ENCODE measurements at regions not wholly inside any gene's neighbourhood (a gene's known extent, or its start where the extent isn't known, plus 50 kb on each side); places are given as distances from the start of the nearest gene placed in this dataset.

GRCh38 chr10:10178476-10178875, 839.2 kb upstream of the CELF2 start:
- no peaks in the 10 kb centered on the region for H3K4me1 ChIP-seq
- no peaks in the 10 kb centered on the region for H3K36me3 ChIP-seq
- TF ChIP-seq CTCF (IDR thresholded peaks at IDR 0.05; ENCODE audit: low read depth, low read length) = no peak
- DNase-seq = no peak
- no peak overlapping the region for H3K4me3 ChIP-seq (ENCODE audit: low read depth, low read length)
- no peaks in the 10 kb centered on the region for H3K9me3 ChIP-seq
- no peaks in the 10 kb centered on the region for H3K27me3 ChIP-seq

GRCh38 chr10:10193848-10194247, 823.8 kb upstream of the CELF2 start:
- no peaks in the 10 kb centered on the region for H3K36me3 ChIP-seq
- no peaks in the 10 kb centered on the region for H3K9me3 ChIP-seq
- H3K4me3 ChIP-seq (ENCODE audit: low read depth, low read length) = no peak overlapping the region
- no peaks in the 10 kb centered on the region for H3K4me1 ChIP-seq
- DNase-seq = no peak
- no peaks in the 10 kb centered on the region for H3K27me3 ChIP-seq
- no peak for TF ChIP-seq CTCF (IDR thresholded peaks at IDR 0.05; ENCODE audit: low read depth, low read length)

GRCh38 chr10:10196701-10197100, 821.0 kb upstream of the CELF2 start:
- no peak overlapping the region for H3K4me3 ChIP-seq (ENCODE audit: low read depth, low read length)

GRCh38 chr10:10197423-10197822, 820.2 kb upstream of the CELF2 start:
- Histone ChIP-seq H3K36me3 (no peaks in the 10 kb centered on the region), H3K4me1 (no peaks in the 10 kb centered on the region), H3K4me3 (ENCODE audit: low read depth, low read length) (no peak overlapping the region), H3K9me3 (no peaks in the 10 kb centered on the region), H3K27me3 (no peaks in the 10 kb centered on the region)
- no peak for DNase-seq
- no peak for TF ChIP-seq CTCF (IDR thresholded peaks at IDR 0.05; ENCODE audit: low read depth, low read length)

More at GRCh38 chr10:10196701-10197100, 821.0 kb upstream of the CELF2 start:
- no peak for TF ChIP-seq CTCF (IDR thresholded peaks at IDR 0.05; ENCODE audit: low read depth, low read length)
- H3K4me1 ChIP-seq = no peaks in the 10 kb centered on the region
- no peaks in the 10 kb centered on the region for H3K36me3 ChIP-seq
- H3K27me3 ChIP-seq = no peaks in the 10 kb centered on the region
- H3K9me3 ChIP-seq = no peaks in the 10 kb centered on the region
- no peak for DNase-seq

- H3K4me1 ChIP-seq = no peaks in the 10 kb centered on the region
- DNase-seq = no peak
- TF ChIP-seq CTCF (IDR thresholded peaks at IDR 0.05; ENCODE audit: low read depth, low read length) = no peak
- no peaks in the 10 kb centered on the region for H3K36me3 ChIP-seq
- H3K27me3 ChIP-seq = no peaks in the 10 kb centered on the region
- no peak overlapping the region for H3K4me3 ChIP-seq (ENCODE audit: low read depth, low read length)
- H3K9me3 ChIP-seq = no peaks in the 10 kb centered on the region
Measured at GRCh38 chr10:10198363-10198762, 819.3 kb upstream of the CELF2 start.

- no peak for DNase-seq
- Histone ChIP-seq H3K27me3 (no peaks in the 10 kb centered on the region), H3K4me1 (no peaks in the 10 kb centered on the region), H3K36me3 (no peaks in the 10 kb centered on the region), H3K4me3 (ENCODE audit: low read depth, low read length) (no peak overlapping the region), H3K9me3 (no peaks in the 10 kb centered on the region)
- no peak for TF ChIP-seq CTCF (IDR thresholded peaks at IDR 0.05; ENCODE audit: low read depth, low read length)
Measured at GRCh38 chr10:10204415-10204814, 813.3 kb upstream of the CELF2 start.
